ENCODE measurements at regions not wholly inside any gene's neighbourhood (a gene's known extent, or its start where the extent isn't known, plus 50 kb on each side); places are given as distances from the start of the nearest gene placed in this dataset.

- Histone ChIP-seq H3K27ac (replicated peaks) (no peak overlapping the region), H3K4me3 (replicated peaks; ENCODE audit: insufficient read depth, low read length) (no peak overlapping the region), H3K27me3 (ENCODE audit: insufficient read depth, poor library complexity, severe bottlenecking) (no peaks in the 10 kb centered on the region)
- TF ChIP-seq SPI1 (IDR thresholded peaks at IDR 0.05; ENCODE audit: borderline replicate concordance, low read depth) (no peak), POLR2AphosphoS5 (IDR thresholded peaks at IDR 0.05; ENCODE audit: low read depth) (no peak), GABPA (IDR thresholded peaks at IDR 0.05; ENCODE audit: low read depth) (no peak), CTCF (IDR thresholded peaks at IDR 0.05; ENCODE audit: insufficient read depth, low read length) (no peak)
- TF ChIP-seq, protein P1, sequence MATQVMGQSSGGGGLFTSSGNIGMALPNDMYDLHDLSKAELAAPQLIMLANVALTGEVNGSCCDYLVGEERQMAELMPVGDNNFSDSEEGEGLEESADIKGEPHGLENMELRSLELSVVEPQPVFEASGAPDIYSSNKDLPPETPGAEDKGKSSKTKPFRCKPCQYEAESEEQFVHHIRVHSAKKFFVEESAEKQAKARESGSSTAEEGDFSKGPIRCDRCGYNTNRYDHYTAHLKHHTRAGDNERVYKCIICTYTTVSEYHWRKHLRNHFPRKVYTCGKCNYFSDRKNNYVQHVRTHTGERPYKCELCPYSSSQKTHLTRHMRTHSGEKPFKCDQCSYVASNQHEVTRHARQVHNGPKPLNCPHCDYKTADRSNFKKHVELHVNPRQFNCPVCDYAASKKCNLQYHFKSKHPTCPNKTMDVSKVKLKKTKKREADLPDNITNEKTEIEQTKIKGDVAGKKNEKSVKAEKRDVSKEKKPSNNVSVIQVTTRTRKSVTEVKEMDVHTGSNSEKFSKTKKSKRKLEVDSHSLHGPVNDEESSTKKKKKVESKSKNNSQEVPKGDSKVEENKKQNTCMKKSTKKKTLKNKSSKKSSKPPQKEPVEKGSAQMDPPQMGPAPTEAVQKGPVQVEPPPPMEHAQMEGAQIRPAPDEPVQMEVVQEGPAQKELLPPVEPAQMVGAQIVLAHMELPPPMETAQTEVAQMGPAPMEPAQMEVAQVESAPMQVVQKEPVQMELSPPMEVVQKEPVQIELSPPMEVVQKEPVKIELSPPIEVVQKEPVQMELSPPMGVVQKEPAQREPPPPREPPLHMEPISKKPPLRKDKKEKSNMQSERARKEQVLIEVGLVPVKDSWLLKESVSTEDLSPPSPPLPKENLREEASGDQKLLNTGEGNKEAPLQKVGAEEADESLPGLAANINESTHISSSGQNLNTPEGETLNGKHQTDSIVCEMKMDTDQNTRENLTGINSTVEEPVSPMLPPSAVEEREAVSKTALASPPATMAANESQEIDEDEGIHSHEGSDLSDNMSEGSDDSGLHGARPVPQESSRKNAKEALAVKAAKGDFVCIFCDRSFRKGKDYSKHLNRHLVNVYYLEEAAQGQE (IDR thresholded peaks at IDR 0.05; ENCODE audit: insufficient replicate concordance, low read depth), result no peak
- DNase-seq (ENCODE audit: low read depth in 1 of 2, low spot score in 1 of 2), result no peak
Measured at GRCh38 chr13:82220641-82221040, 1661.6 kb downstream of the SLITRK1 start.

GRCh38 chr13:82216165-82216564 lies 1666.1 kb downstream of the SLITRK1 start:
- H3K27me3 ChIP-seq (ENCODE audit: insufficient read depth, poor library complexity, severe bottlenecking), result no peaks in the 10 kb centered on the region
- TF ChIP-seq, protein P1 (IDR thresholded peaks at IDR 0.05; ENCODE audit: insufficient replicate concordance, low read depth), result no peak
- TF ChIP-seq SPI1 (IDR thresholded peaks at IDR 0.05; ENCODE audit: borderline replicate concordance, low read depth) (no peak), GABPA (IDR thresholded peaks at IDR 0.05; ENCODE audit: low read depth) (no peak), POLR2AphosphoS5 (IDR thresholded peaks at IDR 0.05; ENCODE audit: low read depth) (no peak), CTCF (IDR thresholded peaks at IDR 0.05; ENCODE audit: insufficient read depth, low read length) (no peak)
- H3K27ac ChIP-seq (replicated peaks), result no peak overlapping the region
- H3K4me3 ChIP-seq (replicated peaks; ENCODE audit: insufficient read depth, low read length), result no peak overlapping the region
- DNase-seq (ENCODE audit: low read depth in 1 of 2, low spot score in 1 of 2), result no peak

DNA sequence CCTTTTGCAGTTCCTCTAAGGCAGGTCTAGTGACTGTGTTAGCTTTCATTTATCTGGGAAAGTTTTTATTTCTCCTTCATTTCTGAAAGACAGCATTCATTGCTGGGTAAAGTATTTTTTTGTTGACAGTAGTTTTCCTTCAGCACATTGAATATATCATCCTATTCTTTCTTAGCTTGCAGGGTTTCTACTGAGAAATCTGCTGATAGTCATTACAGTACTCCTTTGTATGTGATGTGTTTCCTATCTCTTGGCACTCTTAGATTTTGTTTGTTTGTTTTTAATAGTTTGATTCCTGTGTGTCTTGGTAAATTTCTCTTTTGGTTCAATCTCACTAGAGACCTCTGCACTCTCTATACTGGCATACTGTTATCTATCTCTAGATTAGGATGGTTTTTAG lies 1667.9 kb downstream of the SLITRK1 start:
- no peak for TF ChIP-seq GABPA (IDR thresholded peaks at IDR 0.05; ENCODE audit: low read depth)
- TF ChIP-seq SPI1 (IDR thresholded peaks at IDR 0.05; ENCODE audit: borderline replicate concordance, low read depth), result no peak
- TF ChIP-seq, protein P1 (IDR thresholded peaks at IDR 0.05; ENCODE audit: insufficient replicate concordance, low read depth), result no peak
- no peak for TF ChIP-seq POLR2AphosphoS5 (IDR thresholded peaks at IDR 0.05; ENCODE audit: low read depth)
- no peak for TF ChIP-seq CTCF (IDR thresholded peaks at IDR 0.05; ENCODE audit: insufficient read depth, low read length)
- H3K27ac ChIP-seq (replicated peaks), result no peak overlapping the region

More for the DNA sequence above, 1667.9 kb downstream of the SLITRK1 start:
- H3K27me3 ChIP-seq (ENCODE audit: insufficient read depth, poor library complexity, severe bottlenecking), result no peaks in the 10 kb centered on the region
- no peak overlapping the region for H3K4me3 ChIP-seq (replicated peaks; ENCODE audit: insufficient read depth, low read length)
- no peak for DNase-seq (ENCODE audit: low read depth in 1 of 2, low spot score in 1 of 2)

Measured in HL-60 (cell line).